ENCODE measurements at regions not wholly inside any gene's neighbourhood (a gene's known extent, or its start where the extent isn't known, plus 50 kb on each side); places are given as distances from the start of the nearest gene placed in this dataset.

DNA sequence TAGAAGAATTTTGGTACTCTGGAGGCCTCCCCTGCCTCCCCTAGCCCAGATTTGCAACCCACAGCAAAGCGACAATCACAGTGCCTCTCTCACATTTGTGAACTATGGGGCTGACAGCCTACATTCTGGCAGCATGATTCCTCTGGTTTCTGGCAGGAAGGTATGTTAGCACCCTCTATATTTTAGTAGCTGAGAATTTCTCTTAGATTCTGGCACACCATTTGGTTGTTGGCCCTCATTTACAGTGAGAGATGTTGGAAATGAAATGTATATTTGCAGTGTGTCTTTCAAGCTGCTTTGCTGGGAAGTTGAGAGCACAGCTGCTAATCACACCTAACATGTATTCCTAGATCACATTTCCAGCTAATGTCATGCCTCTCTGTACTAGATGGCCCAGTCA lies 735.0 kb downstream of the FGF9 start:
- TF ChIP-seq, protein P1, sequence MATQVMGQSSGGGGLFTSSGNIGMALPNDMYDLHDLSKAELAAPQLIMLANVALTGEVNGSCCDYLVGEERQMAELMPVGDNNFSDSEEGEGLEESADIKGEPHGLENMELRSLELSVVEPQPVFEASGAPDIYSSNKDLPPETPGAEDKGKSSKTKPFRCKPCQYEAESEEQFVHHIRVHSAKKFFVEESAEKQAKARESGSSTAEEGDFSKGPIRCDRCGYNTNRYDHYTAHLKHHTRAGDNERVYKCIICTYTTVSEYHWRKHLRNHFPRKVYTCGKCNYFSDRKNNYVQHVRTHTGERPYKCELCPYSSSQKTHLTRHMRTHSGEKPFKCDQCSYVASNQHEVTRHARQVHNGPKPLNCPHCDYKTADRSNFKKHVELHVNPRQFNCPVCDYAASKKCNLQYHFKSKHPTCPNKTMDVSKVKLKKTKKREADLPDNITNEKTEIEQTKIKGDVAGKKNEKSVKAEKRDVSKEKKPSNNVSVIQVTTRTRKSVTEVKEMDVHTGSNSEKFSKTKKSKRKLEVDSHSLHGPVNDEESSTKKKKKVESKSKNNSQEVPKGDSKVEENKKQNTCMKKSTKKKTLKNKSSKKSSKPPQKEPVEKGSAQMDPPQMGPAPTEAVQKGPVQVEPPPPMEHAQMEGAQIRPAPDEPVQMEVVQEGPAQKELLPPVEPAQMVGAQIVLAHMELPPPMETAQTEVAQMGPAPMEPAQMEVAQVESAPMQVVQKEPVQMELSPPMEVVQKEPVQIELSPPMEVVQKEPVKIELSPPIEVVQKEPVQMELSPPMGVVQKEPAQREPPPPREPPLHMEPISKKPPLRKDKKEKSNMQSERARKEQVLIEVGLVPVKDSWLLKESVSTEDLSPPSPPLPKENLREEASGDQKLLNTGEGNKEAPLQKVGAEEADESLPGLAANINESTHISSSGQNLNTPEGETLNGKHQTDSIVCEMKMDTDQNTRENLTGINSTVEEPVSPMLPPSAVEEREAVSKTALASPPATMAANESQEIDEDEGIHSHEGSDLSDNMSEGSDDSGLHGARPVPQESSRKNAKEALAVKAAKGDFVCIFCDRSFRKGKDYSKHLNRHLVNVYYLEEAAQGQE (IDR thresholded peaks at IDR 0.05; ENCODE audit: insufficient read depth in 1 of 2, low read depth in 2 of 2, low read length in 2 of 2): no peak
- TF ChIP-seq POLR2AphosphoS5 (IDR thresholded peaks at IDR 0.05; ENCODE audit: low read depth, low read length): no peak
- TF ChIP-seq SIN3A (IDR thresholded peaks at IDR 0.05; ENCODE audit: borderline replicate concordance, insufficient read depth, low read length): no peak
- TF ChIP-seq TAF1 (IDR thresholded peaks at IDR 0.05; ENCODE audit: borderline replicate concordance, insufficient read depth, low read length): no peak
